ENCODE measurements at regions not wholly inside any gene's neighbourhood (a gene's known extent, or its start where the extent isn't known, plus 50 kb on each side); places are given as distances from the start of the nearest gene placed in this dataset.

GRCh38 chr12:19894050-19894449, 454.8 kb downstream of the AEBP2 start:
- no peaks in the 10 kb centered on the region for H3K9me2 ChIP-seq (ENCODE audit: insufficient read depth)
- H3K36me3 ChIP-seq (ENCODE audit: control insufficient read depth in 1 of 2, insufficient read depth in 2 of 2, low read length in 2 of 2): no peaks in the 10 kb centered on the region
- no peak overlapping the region for H3K27ac ChIP-seq (ENCODE audit: low read depth, low read length)
- ChIA-PET RAD21 (ENCODE audit: low non-redundant PET in 1 of 2, low total read pairs in 2 of 2, uncharacterized antibody in 2 of 2, unreplicated experiment in 2 of 2) (no interaction called here), POLR2A (no interaction called here), CTCF (interaction anchor here (1.2 kb wide), 1 partner anchor 155 kb away, joined by 3 read pairs; no protein-coding TSS in a partner anchor)
- no peak overlapping the region for H3K9ac ChIP-seq (ENCODE audit: low read length)
- no peaks in the 10 kb centered on the region for H3K4me1 ChIP-seq (ENCODE audit: control insufficient read depth in 1 of 2, insufficient read depth in 2 of 2, low read length in 2 of 2)
- H3K4me3 ChIP-seq (replicated peaks in 1 of 2; ENCODE audit: low read depth in 1 of 2, low read length in 2 of 2): no peak overlapping the region
- H3K27me3 ChIP-seq (ENCODE audit: insufficient read depth, low read length): no peaks in the 10 kb centered on the region
- H2AFZ ChIP-seq (ENCODE audit: low read depth, low read length, poor library complexity, severe bottlenecking): no peak overlapping the region
- intact Hi-C loops (cut with micrococcal nuclease): loop anchor here (5.0 kb wide), 1 partner anchor 152 kb away; no protein-coding TSS in a partner anchor
- H3K4me2 ChIP-seq (ENCODE audit: low read length): no peak overlapping the region
- DNase-seq (ENCODE audit: low read depth, low spot score) (no peak), ATAC-seq (no peak)
- BruUV-seq (replicated peaks): no TSS peak
- H3K79me2 ChIP-seq (ENCODE audit: insufficient read depth, low read length): no peaks in the 10 kb centered on the region
- H4K20me1 ChIP-seq (ENCODE audit: insufficient read depth): no peaks in the 10 kb centered on the region
- TF ChIP-seq RAD21 (IDR thresholded peaks at IDR 0.05; ENCODE audit: low read depth): no peak
- TF ChIP-seq MAX (IDR thresholded peaks at IDR 0.05): no peak
- TF ChIP-seq ZNF274 (IDR thresholded peaks at IDR 0.05; ENCODE audit: low read depth, low read length): no peak
- TF ChIP-seq SP1 (IDR thresholded peaks at IDR 0.05; ENCODE audit: low read depth): no peak
- TF ChIP-seq EZH2phosphoT487 (IDR thresholded peaks at IDR 0.05; ENCODE audit: borderline replicate concordance): no peak
- no peaks in the 10 kb centered on the region for H3K9me3 ChIP-seq (ENCODE audit: control insufficient read depth in 1 of 2, insufficient read depth in 1 of 2, low read depth in 1 of 2, low read length in 2 of 2)

GRCh38 chr12:19894803-19895202, 455.5 kb downstream of the AEBP2 start:
- Histone ChIP-seq H3K9me2 (ENCODE audit: insufficient read depth) (no peaks in the 10 kb centered on the region), H3K27me3 (ENCODE audit: insufficient read depth, low read length) (no peaks in the 10 kb centered on the region), H3K9ac (ENCODE audit: low read length) (no peak overlapping the region), H3K27ac (ENCODE audit: low read depth, low read length) (no peak overlapping the region), H3K4me2 (ENCODE audit: low read length) (no peak overlapping the region), H3K79me2 (ENCODE audit: insufficient read depth, low read length) (no peaks in the 10 kb centered on the region), H3K4me1 (ENCODE audit: control insufficient read depth in 1 of 2, insufficient read depth in 2 of 2, low read length in 2 of 2) (no peaks in the 10 kb centered on the region), H2AFZ (ENCODE audit: low read depth, low read length, poor library complexity, severe bottlenecking) (no peak overlapping the region), H3K36me3 (ENCODE audit: control insufficient read depth in 1 of 2, insufficient read depth in 2 of 2, low read length in 2 of 2) (no peaks in the 10 kb centered on the region), H4K20me1 (ENCODE audit: insufficient read depth) (no peaks in the 10 kb centered on the region), H3K4me3 (replicated peaks in 1 of 2; ENCODE audit: low read depth in 1 of 2, low read length in 2 of 2) (no peak overlapping the region), H3K9me3 (ENCODE audit: control insufficient read depth in 1 of 2, insufficient read depth in 1 of 2, low read depth in 1 of 2, low read length in 2 of 2) (no peaks in the 10 kb centered on the region)
- ChIA-PET RAD21 (ENCODE audit: low non-redundant PET in 1 of 2, low total read pairs in 2 of 2, uncharacterized antibody in 2 of 2, unreplicated experiment in 2 of 2) (no interaction called here), CTCF (no interaction called here), POLR2A (no interaction called here)
- no TSS peak for BruUV-seq (replicated peaks)
- DNase-seq (ENCODE audit: low read depth, low spot score) (no peak), ATAC-seq (no peak)
- intact Hi-C loops (cut with micrococcal nuclease): loop anchor here (5.0 kb wide), 1 partner anchor 153 kb away; no protein-coding TSS in a partner anchor
- TF ChIP-seq SRF (IDR thresholded peaks at IDR 0.05; ENCODE audit: low read depth): no peak
- no peak for TF ChIP-seq ATF3 (IDR thresholded peaks at IDR 0.05)
- TF ChIP-seq ZFX (IDR thresholded peaks at IDR 0.05): no peak
- TF ChIP-seq POLR2A (IDR thresholded peaks at IDR 0.05; ENCODE audit: borderline replicate concordance, extremely low read depth, insufficient read depth, insufficient read length): no peak
- no peak for TF ChIP-seq ZNF274 (IDR thresholded peaks at IDR 0.05; ENCODE audit: low read depth, low read length)
- TF ChIP-seq TCF7L2 (IDR thresholded peaks at IDR 0.05; ENCODE audit: borderline replicate concordance, extremely low read depth, insufficient read depth, insufficient read length): no peak
- TF ChIP-seq ZBTB33 (IDR thresholded peaks at IDR 0.05; ENCODE audit: extremely low read depth, insufficient replicate concordance, low read length): no peak
